ENCODE measurements at regions not wholly inside any gene's neighbourhood (a gene's known extent, or its start where the extent isn't known, plus 50 kb on each side); places are given as distances from the start of the nearest gene placed in this dataset.

DNA sequence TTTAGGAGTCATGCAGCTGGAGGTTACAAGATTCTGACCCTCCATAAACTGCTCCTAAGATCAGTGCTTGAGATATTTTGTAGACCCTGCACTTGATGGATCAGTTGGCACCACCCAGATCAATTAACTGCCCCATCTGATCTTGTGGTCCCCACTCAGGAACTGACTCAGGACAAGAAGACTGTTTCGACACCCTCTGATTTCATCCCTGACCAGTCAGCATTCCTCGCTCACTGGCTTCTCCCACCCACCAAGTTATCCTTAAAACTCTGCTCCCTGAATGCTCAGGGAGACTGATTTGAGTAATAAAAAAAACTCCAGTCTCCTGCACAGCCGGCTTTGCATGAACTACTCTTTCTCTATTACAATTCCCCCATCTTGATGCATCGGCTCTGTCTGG is 360.2 kb downstream of the GALC start:
- no peak for TF ChIP-seq POLR2AphosphoS5 (IDR thresholded peaks at IDR 0.05)
- TF ChIP-seq EP300 (IDR thresholded peaks at IDR 0.05): no peak
- no peak for TF ChIP-seq CTCF (IDR thresholded peaks at IDR 0.05)
